Islet precursor cell (in vitro differentiated cells): ENCODE measurements at regions not wholly inside any gene's neighbourhood (a gene's known extent, or its start where the extent isn't known, plus 50 kb on each side); places are given as distances from the start of the nearest gene placed in this dataset.
A peak's percentile ranks its signal among the peaks of the same experiment; 100 is the strongest.
"Not testable (repeated sequence)": the region's sequence is repeated elsewhere in the genome, so short reads cannot be mapped to it uniquely, and the experiment has no call there.

Source experiments
- DNase-seq: peaks from one replicate; pipeline ENCODE4 v3.0.0-alpha.2; 2018

- no peak for DNase-seq
These were observed 435.6 kb downstream of the ETS1 start for GRCh38 chr11:128151780-128152179.

- no peak for DNase-seq
These were observed 436.0 kb downstream of the ETS1 start for GRCh38 chr11:128151338-128151737.

GRCh38 chr11:128148208-128148607 lies 439.1 kb downstream of the ETS1 start:
- DNase-seq = no peak

- no peak for DNase-seq
These were observed 440.3 kb downstream of the ETS1 start for GRCh38 chr11:128146926-128147605.

- DNase-seq = not testable (repeated sequence)
These were observed 447.1 kb downstream of the ETS1 start for GRCh38 chr11:128140293-128140692.

GRCh38 chr11:128135451-128135850 lies 451.9 kb downstream of the ETS1 start:
- peak; percentile 63 for DNase-seq

- DNase-seq = peak; percentile 89
These were observed 453.9 kb downstream of the ETS1 start for GRCh38 chr11:128133501-128133900.

GRCh38 chr11:128130052-128130451 lies 457.3 kb downstream of the ETS1 start:
- DNase-seq = no peak

- DNase-seq = no peak
These were observed 461.6 kb downstream of the ETS1 start for GRCh38 chr11:128125723-128126122.

GRCh38 chr11:128116885-128117284 lies 470.5 kb downstream of the ETS1 start:
- DNase-seq = no peak

- no peak for DNase-seq
These were observed 470.9 kb downstream of the ETS1 start for GRCh38 chr11:128116447-128116846.

- DNase-seq = no peak
These were observed 481.4 kb downstream of the ETS1 start for GRCh38 chr11:128105950-128106349.

GRCh38 chr11:128105511-128105910 lies 481.8 kb downstream of the ETS1 start:
- no peak for DNase-seq

- no peak for DNase-seq
These were observed 484.0 kb downstream of the ETS1 start for GRCh38 chr11:128103278-128103873.

- no peak for DNase-seq
These were observed 488.6 kb downstream of the ETS1 start for GRCh38 chr11:128098781-128099180.

GRCh38 chr11:128095466-128095981 lies 491.8 kb downstream of the ETS1 start:
- DNase-seq = no peak

GRCh38 chr11:128093689-128094088 lies 493.7 kb downstream of the ETS1 start:
- DNase-seq = no peak

- no peak for DNase-seq
These were observed 497.4 kb downstream of the ETS1 start for GRCh38 chr11:128089962-128090361.

- no peak for DNase-seq
These were observed 500.6 kb downstream of the ETS1 start for GRCh38 chr11:128086794-128087193.

- no peak for DNase-seq
These were observed 502.1 kb downstream of the ETS1 start for GRCh38 chr11:128085276-128085675.

- DNase-seq = no peak
These were observed 504.8 kb downstream of the ETS1 start for GRCh38 chr11:128082574-128082973.

GRCh38 chr11:128069665-128070064 lies 517.7 kb downstream of the ETS1 start:
- no peak for DNase-seq

GRCh38 chr11:128067780-128068179 lies 519.6 kb downstream of the ETS1 start:
- no peak for DNase-seq

GRCh38 chr11:128066399-128066798 lies 521.0 kb downstream of the ETS1 start:
- DNase-seq = no peak
